GM06990 (cell line): ENCODE measurements at regions not wholly inside any gene's neighbourhood (a gene's known extent, or its start where the extent isn't known, plus 50 kb on each side); places are given as distances from the start of the nearest gene placed in this dataset.

Experiments used
- DNase-seq: peaks from one replicate; pipeline ENCODE4 v3.0.0-alpha.2; 2011; ENCODE audit not compliant: insufficient read length; ENCODE audit errors: extremely low read depth
- H3K27me3 ChIP-seq: replicated peaks from 2 replicates; pipeline ENCODE4 v1.6.0; 2011; ENCODE audit warnings: low read length; ENCODE audit not compliant: control insufficient read depth, insufficient read depth
- H3K36me3 ChIP-seq: 2 replicates; pipeline ENCODE4 v1.5.1; 2011; ENCODE audit warnings: low read length; ENCODE audit not compliant: control insufficient read depth, insufficient read depth
- H3K4me3 ChIP-seq: replicated peaks from 2 replicates; pipeline ENCODE4 v1.5.1; 2011; ENCODE audit warnings: low read depth, mild to moderate bottlenecking, control low read depth, low read length
- TF ChIP-seq, protein P1 (sequence below): IDR thresholded peaks from 2 replicates; pipeline ENCODE4 v1.5.1; 2011; ENCODE audit warnings: low read length, control low read depth, mild to moderate bottlenecking, inconsistent platforms; ENCODE audit not compliant: insufficient read depth, poor library complexity, severe bottlenecking

DNA sequence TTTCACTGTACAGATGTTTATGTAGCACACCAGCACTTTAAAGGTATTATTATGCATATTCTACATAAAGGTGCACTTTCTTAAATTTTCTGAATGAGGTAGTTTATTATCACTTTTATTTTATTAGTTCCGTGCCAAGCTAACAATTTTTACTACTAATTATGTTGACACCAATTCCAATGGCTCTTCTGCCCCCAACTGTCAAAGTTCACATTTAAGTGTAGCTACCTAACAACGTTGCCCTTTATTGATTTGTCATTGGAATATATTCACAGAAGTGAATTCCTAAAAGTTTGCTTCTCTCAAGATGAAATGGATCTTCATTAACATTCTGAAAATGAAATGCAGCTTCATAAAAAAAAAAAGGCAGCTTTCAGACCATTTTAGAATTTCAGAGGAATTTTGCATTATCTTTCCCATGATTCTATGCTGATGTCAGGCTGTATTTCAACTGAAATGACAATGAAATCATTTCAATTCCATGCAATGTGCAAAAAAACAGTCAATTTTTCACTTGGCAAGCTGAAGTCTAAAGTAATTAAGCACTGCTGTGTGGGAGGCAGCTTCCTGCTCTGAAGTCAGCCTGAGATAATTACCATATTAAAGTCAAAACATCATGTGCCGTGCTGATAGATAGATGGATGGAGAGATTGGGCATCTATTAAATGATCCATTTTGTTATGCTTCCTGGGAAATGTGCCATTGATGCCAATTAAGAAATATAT is 229.2 kb downstream of the TTLL7 start:
- TF ChIP-seq, protein P1, sequence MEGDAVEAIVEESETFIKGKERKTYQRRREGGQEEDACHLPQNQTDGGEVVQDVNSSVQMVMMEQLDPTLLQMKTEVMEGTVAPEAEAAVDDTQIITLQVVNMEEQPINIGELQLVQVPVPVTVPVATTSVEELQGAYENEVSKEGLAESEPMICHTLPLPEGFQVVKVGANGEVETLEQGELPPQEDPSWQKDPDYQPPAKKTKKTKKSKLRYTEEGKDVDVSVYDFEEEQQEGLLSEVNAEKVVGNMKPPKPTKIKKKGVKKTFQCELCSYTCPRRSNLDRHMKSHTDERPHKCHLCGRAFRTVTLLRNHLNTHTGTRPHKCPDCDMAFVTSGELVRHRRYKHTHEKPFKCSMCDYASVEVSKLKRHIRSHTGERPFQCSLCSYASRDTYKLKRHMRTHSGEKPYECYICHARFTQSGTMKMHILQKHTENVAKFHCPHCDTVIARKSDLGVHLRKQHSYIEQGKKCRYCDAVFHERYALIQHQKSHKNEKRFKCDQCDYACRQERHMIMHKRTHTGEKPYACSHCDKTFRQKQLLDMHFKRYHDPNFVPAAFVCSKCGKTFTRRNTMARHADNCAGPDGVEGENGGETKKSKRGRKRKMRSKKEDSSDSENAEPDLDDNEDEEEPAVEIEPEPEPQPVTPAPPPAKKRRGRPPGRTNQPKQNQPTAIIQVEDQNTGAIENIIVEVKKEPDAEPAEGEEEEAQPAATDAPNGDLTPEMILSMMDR = no peak
- Histone ChIP-seq H3K27me3 (no peaks in the 10 kb centered on the region), H3K4me3 (no peak overlapping the region), H3K36me3 (no peaks in the 10 kb centered on the region)
- DNase-seq = no peak

DNA sequence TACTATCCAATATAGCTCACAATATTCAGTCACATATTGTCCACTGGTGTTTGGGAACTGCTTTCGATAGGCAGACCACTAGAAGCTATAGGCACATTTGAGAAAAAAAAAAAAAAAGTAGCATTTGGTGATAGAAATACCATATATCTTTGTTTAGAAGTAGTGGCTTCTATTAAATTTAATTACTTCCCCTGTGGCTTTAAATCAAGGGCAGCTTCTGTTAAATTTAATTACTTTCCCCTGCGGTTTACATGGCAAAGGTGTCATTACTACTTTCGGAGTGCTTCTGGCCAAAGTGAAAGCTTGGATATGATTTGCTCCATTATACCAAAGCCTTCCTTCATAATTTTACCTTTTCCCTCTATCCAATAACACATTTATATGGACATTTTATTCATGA is 229.9 kb downstream of the TTLL7 start:
- Histone ChIP-seq H3K27me3 (no peaks in the 10 kb centered on the region), H3K4me3 (no peak overlapping the region), H3K36me3 (no peaks in the 10 kb centered on the region)
- no peak for DNase-seq
- TF ChIP-seq, protein P1 = no peak

DNA sequence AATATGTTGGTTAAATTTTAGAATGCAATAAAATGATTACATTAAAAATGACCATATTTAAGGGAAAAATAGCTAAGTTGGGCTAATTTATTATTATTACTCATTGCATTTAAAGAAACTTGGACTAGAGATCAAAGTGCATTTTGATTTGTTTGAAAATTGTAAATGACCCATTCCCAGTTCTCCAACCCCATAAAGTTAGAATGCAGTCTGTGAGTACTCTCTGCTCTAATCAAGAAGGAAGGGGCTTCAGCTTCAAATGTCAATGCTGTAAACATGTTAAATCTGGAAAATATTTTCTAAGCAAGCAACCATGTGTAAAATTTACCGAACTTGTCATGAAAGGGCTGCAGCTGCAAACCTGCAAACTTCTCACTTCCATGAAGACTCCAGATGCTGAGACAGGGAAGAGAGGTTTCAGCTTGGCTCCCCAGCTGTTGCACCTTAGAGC is 232.7 kb downstream of the TTLL7 start:
- Histone ChIP-seq H3K27me3 (no peaks in the 10 kb centered on the region), H3K36me3 (no peaks in the 10 kb centered on the region), H3K4me3 (no peak overlapping the region)
- DNase-seq = no peak
- TF ChIP-seq, protein P1 = no peak

DNA sequence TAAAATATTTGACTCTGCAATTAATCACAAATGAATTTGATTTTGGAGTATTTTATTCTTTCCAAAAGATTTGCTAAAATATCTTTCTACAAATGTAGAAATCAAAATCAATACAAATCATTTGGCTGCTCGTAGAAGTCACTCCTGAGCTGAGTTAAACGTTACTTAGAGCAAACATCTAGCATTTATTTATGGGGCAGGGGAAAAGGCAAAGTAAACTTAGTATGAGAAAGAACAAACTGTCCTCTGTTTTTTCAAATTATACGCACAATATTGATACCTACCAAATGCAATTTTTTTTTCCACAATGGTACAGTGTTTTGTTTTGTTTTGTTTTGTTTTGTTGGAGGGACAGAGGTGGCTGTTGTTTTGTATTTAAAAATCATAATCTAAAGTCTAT is 233.8 kb downstream of the TTLL7 start:
- no peak for DNase-seq
- Histone ChIP-seq H3K4me3 (no peak overlapping the region), H3K36me3 (no peaks in the 10 kb centered on the region), H3K27me3 (no peaks in the 10 kb centered on the region)
- TF ChIP-seq, protein P1 = no peak

DNA sequence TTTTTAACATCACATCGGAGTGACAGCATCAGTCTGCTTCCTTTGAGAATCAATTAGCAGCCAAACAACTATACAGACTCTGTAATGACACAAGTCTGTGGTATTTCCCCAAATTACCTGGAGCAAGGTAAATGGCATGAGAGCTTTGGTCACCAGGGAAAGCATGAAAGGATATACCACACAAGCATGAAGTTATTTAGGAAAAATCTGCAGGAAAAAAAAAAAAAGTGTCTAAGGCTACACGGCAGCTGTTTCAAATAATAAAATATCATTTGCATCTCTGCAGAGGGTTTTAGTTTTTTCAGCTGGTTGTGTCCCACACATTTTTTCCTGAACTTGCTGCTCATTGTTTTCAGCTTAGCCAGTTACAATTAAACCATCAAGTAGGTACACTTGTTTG is 234.7 kb downstream of the TTLL7 start:
- Histone ChIP-seq H3K27me3 (no peaks in the 10 kb centered on the region), H3K36me3 (no peaks in the 10 kb centered on the region), H3K4me3 (no peak overlapping the region)
- DNase-seq = no peak
- TF ChIP-seq, protein P1 = no peak
